H1 (cell line): ENCODE measurements at regions not wholly inside any gene's neighbourhood (a gene's known extent, or its start where the extent isn't known, plus 50 kb on each side); places are given as distances from the start of the nearest gene placed in this dataset.

ENCODE experiments used
- CTCF ChIA-PET: fragments of 300-600 bp; sonication (Branson Sonifier 250); formaldehyde crosslinking; loops from one replicate; lab custom pipeline; 2021; ENCODE audit not compliant: partially characterized antibody; lab: Charles Lee
- POLR2A ChIA-PET: fragments of 300-600 bp; sonication (Branson Sonifier 250); formaldehyde crosslinking; loops from one replicate; lab custom pipeline; 2021; ENCODE audit warnings: inconsistent platforms; ENCODE audit not compliant: partially characterized antibody; lab: Charles Lee
- DNase-seq, 2 experiments: peaks; one replicate each; pipeline versions ENCODE4 v3.0.0 to v3.0.0-alpha.2; 2010 to 2022; ENCODE audit warnings: low spot score in 2 of 2, low read depth in 1 of 2, mixed read lengths in 1 of 2
- FAIRE-seq: peaks from 2 replicates; lab custom pipeline; 2011; peaks lifted over from hg19 to GRCh38; lab: Jason Lieb, UNC
- H2AFZ ChIP-seq: 2 replicates; pipeline ENCODE4 v1.8.1; 2012; ENCODE audit warnings: low read length, inconsistent platforms
- H2AK5ac ChIP-seq: 2 replicates; pipeline ENCODE4 v1.6.1; 2013; ENCODE audit warnings: low read depth, low read length
- H2BK120ac ChIP-seq: replicated peaks from 2 replicates; pipeline ENCODE3; 2013; ENCODE audit warnings: low read depth, low read length, inconsistent platforms
- H2BK12ac ChIP-seq: 2 replicates; pipeline ENCODE4 v1.6.1; 2013; ENCODE audit warnings: low read depth, low read length
- H2BK15ac ChIP-seq: 2 replicates; pipeline ENCODE4 v1.6.1; 2013; ENCODE audit warnings: low read length
- H2BK20ac ChIP-seq: 2 replicates; pipeline ENCODE4 v1.6.1; 2013; ENCODE audit warnings: low read length
- H2BK5ac ChIP-seq: 2 replicates; pipeline ENCODE4 v1.6.1; 2013; ENCODE audit warnings: low read depth, low read length
- H3K14ac ChIP-seq: 2 replicates; pipeline ENCODE4 v1.6.1; 2013; ENCODE audit warnings: inconsistent platforms; ENCODE audit not compliant: insufficient read length
- H3K18ac ChIP-seq: 2 replicates; pipeline ENCODE4 v1.6.1; 2013; ENCODE audit warnings: low read length; ENCODE audit errors: extremely low read depth
- H3K23ac ChIP-seq: 2 replicates; pipeline ENCODE4 v1.6.1; 2013; ENCODE audit warnings: inconsistent platforms; ENCODE audit not compliant: insufficient read length
- H3K23me2 ChIP-seq: 2 replicates; pipeline ENCODE4 v1.6.1; 2013; ENCODE audit warnings: low read depth, low read length
- H3K27ac ChIP-seq: 2 replicates; pipeline ENCODE4 v1.6.1; 2011; ENCODE audit warnings: low read depth, low read length, inconsistent platforms
- H3K27me3 ChIP-seq, 4 experiments: replicated peaks in 1 of 4; 1 replicate in 1 of 4; 2 replicates in 3 of 4; pipeline versions ENCODE4 v1.6.1 to v1.8.1; 2011 to 2013; ENCODE audit warnings: low read length in 3 of 4, mild to moderate bottlenecking in 3 of 4, inconsistent platforms in 2 of 4, mixed read lengths in 2 of 4, moderate library complexity in 1 of 4; ENCODE audit not compliant: control insufficient read depth in 3 of 4, insufficient read depth in 3 of 4; ENCODE audit errors: extremely low read depth in 1 of 4
- H3K36me3 ChIP-seq, 4 experiments: 2 replicates each; pipeline versions ENCODE4 v1.6.1 to v1.8.1; 2011 to 2013; ENCODE audit warnings: mild to moderate bottlenecking in 4 of 4, low read length in 3 of 4, moderate library complexity in 2 of 4, control low read depth in 1 of 4, inconsistent platforms in 1 of 4; ENCODE audit not compliant: insufficient read depth in 4 of 4, control insufficient read depth in 2 of 4
- H3K4ac ChIP-seq: replicated peaks from 2 replicates; pipeline ENCODE3; 2013; ENCODE audit warnings: low read length, low read depth, mixed read lengths, inconsistent platforms; ENCODE audit not compliant: insufficient read length
- H3K4me1 ChIP-seq, 4 experiments: replicated peaks in 1 of 4; 1 replicate in 1 of 4; 2 replicates in 3 of 4; pipeline versions ENCODE4 v1.6.1 to v1.8.1; 2011 to 2013; ENCODE audit warnings: low read length in 3 of 4, inconsistent platforms in 2 of 4, mixed read lengths in 1 of 4; ENCODE audit not compliant: insufficient read depth in 4 of 4, control insufficient read depth in 3 of 4
- H3K4me2 ChIP-seq, 2 experiments: 2 replicates each; pipeline versions ENCODE4 v1.6.1 to v1.8.1; 2011 to 2013; ENCODE audit warnings: low read depth in 2 of 2, low read length in 2 of 2, control low read depth in 1 of 2, inconsistent platforms in 1 of 2, mild to moderate bottlenecking in 1 of 2; ENCODE audit not compliant: insufficient read depth in 1 of 2
- H3K4me3 ChIP-seq, 4 experiments: fragments of 200-600, 300-600 bp in 1 of 4; sonication (generic), shearing (Covaris generic), sonication (Bioruptor Twin) in 1 of 4; 2 replicates each; pipeline versions ENCODE4 v1.5.1 to v1.8.1; 2011 to 2016; ENCODE audit warnings: low read length in 4 of 4, low read depth in 3 of 4, control low read depth in 2 of 4, inconsistent platforms in 2 of 4, mild to moderate bottlenecking in 2 of 4, mixed read lengths in 1 of 4, moderate library complexity in 1 of 4; ENCODE audit not compliant: insufficient read depth in 2 of 4; ENCODE audit errors: extremely low read depth in 1 of 4
- H3K56ac ChIP-seq: replicated peaks from 2 replicates; pipeline ENCODE3; 2013; ENCODE audit warnings: low read depth, mild to moderate bottlenecking, mixed read lengths, low read length, inconsistent platforms; ENCODE audit not compliant: insufficient read length
- H3K79me1 ChIP-seq: 2 replicates; pipeline ENCODE4 v1.6.1; 2013; ENCODE audit warnings: low read depth, low read length, control low read depth
- H3K79me2 ChIP-seq, 2 experiments: 2 replicates each; pipeline versions ENCODE4 v1.6.1 to v1.8.1; 2012 to 2013; ENCODE audit warnings: low read length in 2 of 2, mild to moderate bottlenecking in 2 of 2, inconsistent platforms in 1 of 2; ENCODE audit not compliant: insufficient read depth in 2 of 2, control insufficient read depth in 1 of 2
- H3K9ac ChIP-seq, 4 experiments: replicated peaks in 1 of 4; 1 replicate in 1 of 4; 2 replicates in 3 of 4; pipeline versions ENCODE4 v1.6.1 to v1.8.1; 2011 to 2013; ENCODE audit warnings: low read depth in 3 of 4, low read length in 3 of 4, control low read depth in 2 of 4, mild to moderate bottlenecking in 2 of 4, moderate library complexity in 2 of 4, inconsistent platforms in 1 of 4; ENCODE audit errors: extremely low read depth in 1 of 4
- H3K9me3 ChIP-seq, 2 experiments: 2 replicates each; pipeline versions ENCODE4 v1.6.1 to v1.8.1; 2012 to 2013; ENCODE audit warnings: mild to moderate bottlenecking in 2 of 2, moderate library complexity in 2 of 2, control low read depth in 1 of 2, inconsistent platforms in 1 of 2, low read depth in 1 of 2, low read length in 1 of 2, mixed read lengths in 1 of 2; ENCODE audit not compliant: insufficient read depth in 2 of 2
- H4K20me1 ChIP-seq, 2 experiments: replicated peaks in 1 of 2; 2 replicates each; pipeline versions ENCODE3 to v1.8.1; 2011 to 2013; ENCODE audit warnings: inconsistent platforms in 2 of 2, low read length in 2 of 2, mild to moderate bottlenecking in 1 of 2; ENCODE audit not compliant: insufficient read depth in 2 of 2, control insufficient read depth in 1 of 2
- H4K5ac ChIP-seq: 2 replicates; pipeline ENCODE4 v1.6.1; 2013; ENCODE audit warnings: low read length, low read depth, mixed read lengths, inconsistent platforms; ENCODE audit not compliant: insufficient read length
- H4K8ac ChIP-seq: 2 replicates; pipeline ENCODE4 v1.8.0; 2013; ENCODE audit warnings: mild to moderate bottlenecking, moderate library complexity, low read length, inconsistent platforms; ENCODE audit not compliant: insufficient read depth; ENCODE audit errors: extremely low read depth
- H4K91ac ChIP-seq: replicated peaks from 2 replicates; pipeline ENCODE3; 2013; ENCODE audit warnings: low read length, mixed read lengths, inconsistent platforms; ENCODE audit not compliant: insufficient read length
- CBX8 ChIP-seq: fragments of 300-800, 300-1000 bp; sonication (generic); IDR thresholded peaks from 2 replicates; pipeline ENCODE4 v1.7.1; 2016; ENCODE audit warnings: low read depth, low read length, borderline replicate concordance
- EZH2 ChIP-seq: fragments of 200-600 bp; sonication (generic); IDR thresholded peaks from 2 replicates; pipeline ENCODE4 v1.7.1; 2012; ENCODE audit warnings: low read depth, mild to moderate bottlenecking, moderate library complexity, low read length, inconsistent platforms; ENCODE audit not compliant: severe bottlenecking
- GABPA ChIP-seq: IDR thresholded peaks from 2 replicates; pipeline ENCODE4 v1.6.1; 2011; ENCODE audit warnings: mild to moderate bottlenecking, low read length, moderate library complexity, borderline replicate concordance; ENCODE audit not compliant: insufficient read depth
- KDM1A ChIP-seq: fragments of 200-600, 300-600 bp; sonication (generic); IDR thresholded peaks from 2 replicates; pipeline ENCODE4 v1.7.1; 2016; ENCODE audit warnings: mild to moderate bottlenecking, low read length, borderline replicate concordance
- MAFK ChIP-seq: IDR thresholded peaks from 2 replicates; pipeline ENCODE4 v1.6.1; 2012; ENCODE audit warnings: low read depth, mild to moderate bottlenecking, improper control_type of control experiment, low read length
- POLR2A ChIP-seq, 2 experiments: IDR thresholded peaks; 1 replicate in 1 of 2; 2 replicates in 1 of 2; pipeline ENCODE4 v1.6.1; 2011; ENCODE audit warnings: low read depth in 2 of 2, low read length in 2 of 2, mild to moderate bottlenecking in 2 of 2; ENCODE audit errors: control extremely low read depth in 1 of 2
- RFX5 ChIP-seq: IDR thresholded peaks from 2 replicates; pipeline ENCODE4 v1.6.1; 2011; ENCODE audit warnings: low read depth, low read length, improper control_type of control experiment, borderline replicate concordance
- RNF2 ChIP-seq: fragments of 200-900, 300-1000 bp; sonication (generic); IDR thresholded peaks from 2 replicates; pipeline ENCODE4 v1.7.1; 2016; ENCODE audit warnings: borderline replicate concordance, low read depth, mild to moderate bottlenecking, antibody characterized with exemption, low read length; ENCODE audit not compliant: poor library complexity, severe bottlenecking; ENCODE audit errors: missing control alignments
- SP2 ChIP-seq: IDR thresholded peaks from 2 replicates; pipeline ENCODE4 v1.6.1; 2012; ENCODE audit warnings: mild to moderate bottlenecking, low read length, inconsistent platforms
- TBP ChIP-seq: IDR thresholded peaks from 2 replicates; pipeline ENCODE4 v1.6.1; 2011; ENCODE audit warnings: low read depth, low read length, improper control_type of control experiment
- TCF12 ChIP-seq: IDR thresholded peaks from 2 replicates; pipeline ENCODE4 v1.6.1; 2011; ENCODE audit warnings: low read depth, mild to moderate bottlenecking, low read length
- WGBS, 2 experiments: shearing (Covaris generic) in 1 of 2; methylation state at CpG; one replicate each; pipeline versions ENCODE4 v1.1.6 to v1.1.7; 2013 to 2015; ENCODE audit warnings: low lambda C conversion rate in 2 of 2, mixed read lengths in 2 of 2, inconsistent platforms in 1 of 2, low coverage in 1 of 2, missing lambda C conversion rate in 1 of 2; ENCODE audit not compliant: insufficient replicate concordance in 2 of 2, insufficient coverage in 1 of 2, insufficient read length in 1 of 2; ENCODE audit errors: extremely low coverage in 1 of 2, missing lambda C conversion rate in 1 of 2; 5-methylcytosine and 5-hydroxymethylcytosine counted together
- TF ChIP-seq, protein P1 (sequence below): IDR thresholded peaks from 2 replicates; pipeline ENCODE4 v1.6.1; 2012; ENCODE audit warnings: low read length, inconsistent platforms

DNA sequence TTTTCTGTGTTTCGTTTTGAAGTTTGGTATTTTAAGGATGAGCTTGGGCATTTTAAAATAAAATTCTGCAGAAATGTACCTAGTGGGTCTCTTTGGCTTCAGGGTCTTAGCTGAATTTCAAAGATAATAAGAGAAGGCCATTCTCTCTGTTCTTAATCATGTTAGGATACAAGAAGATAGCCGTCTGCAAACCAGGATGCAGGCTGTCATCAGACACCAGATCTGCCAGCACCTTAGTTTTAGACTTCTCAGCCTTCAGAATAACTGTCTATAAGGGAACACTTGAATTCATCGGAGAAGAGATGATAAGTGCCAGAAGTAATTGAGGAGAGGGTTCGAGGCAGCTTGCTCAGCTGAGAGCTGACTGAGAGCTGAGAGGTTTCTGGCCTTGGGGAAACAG, 202.1 kb downstream of the REEP3 start:
- 67% methylated on average over 4 of the region's 4 CpGs; no CpG with 5 or more reads in 1 of the 2 experiments for WGBS, 2 experiments
- H3K4me3 ChIP-seq: no peak overlapping the region
- TF ChIP-seq KDM1A: no peak
- TF ChIP-seq CBX8: no peak
- TF ChIP-seq MAFK: no peak
- no peak for TF ChIP-seq TCF12
- TF ChIP-seq, protein P1, sequence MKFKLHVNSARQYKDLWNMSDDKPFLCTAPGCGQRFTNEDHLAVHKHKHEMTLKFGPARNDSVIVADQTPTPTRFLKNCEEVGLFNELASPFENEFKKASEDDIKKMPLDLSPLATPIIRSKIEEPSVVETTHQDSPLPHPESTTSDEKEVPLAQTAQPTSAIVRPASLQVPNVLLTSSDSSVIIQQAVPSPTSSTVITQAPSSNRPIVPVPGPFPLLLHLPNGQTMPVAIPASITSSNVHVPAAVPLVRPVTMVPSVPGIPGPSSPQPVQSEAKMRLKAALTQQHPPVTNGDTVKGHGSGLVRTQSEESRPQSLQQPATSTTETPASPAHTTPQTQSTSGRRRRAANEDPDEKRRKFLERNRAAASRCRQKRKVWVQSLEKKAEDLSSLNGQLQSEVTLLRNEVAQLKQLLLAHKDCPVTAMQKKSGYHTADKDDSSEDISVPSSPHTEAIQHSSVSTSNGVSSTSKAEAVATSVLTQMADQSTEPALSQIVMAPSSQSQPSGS: no peak
- no peak for TF ChIP-seq GABPA
- TF ChIP-seq EZH2: no peak
- TF ChIP-seq POLR2A (IDR thresholded peaks at IDR 0.05; ENCODE audit: control extremely low read depth in 1 of 2, low read depth in 2 of 2, low read length in 2 of 2): no peak
- TF ChIP-seq RNF2: no peak
- TF ChIP-seq RFX5: no peak
- no peak for TF ChIP-seq SP2
- TF ChIP-seq TBP: no peak
- H3K14ac ChIP-seq: no peak overlapping the region
- no peaks in the 10 kb centered on the region for H3K79me1 ChIP-seq
- H3K79me2 ChIP-seq: no peaks in the 10 kb centered on the region
- H3K36me3 ChIP-seq: no peaks in the 10 kb centered on the region
- H3K4me1 ChIP-seq: no peaks in the 10 kb centered on the region; a peak in 1 of 7 replicates
- H2BK20ac ChIP-seq: no peak overlapping the region
- no peak overlapping the region for H3K4ac ChIP-seq
- no peak overlapping the region for H3K9ac ChIP-seq
- FAIRE-seq (no peak), DNase-seq (no peak)
- POLR2A ChIA-PET: interaction anchor here (5.0 kb wide), 1 partner anchor 93 kb away, joined by 34 read pairs; no protein-coding TSS in a partner anchor
- CTCF ChIA-PET: interaction anchor here (0.6 to 4.3 kb wide), 7 partner anchors 9 to 566 kb away, joined by 3 to 32 read pairs (median 4); no protein-coding TSS in a partner anchor
- no peak overlapping the region for H3K23ac ChIP-seq
- no peak overlapping the region for H2AK5ac ChIP-seq
- H3K23me2 ChIP-seq: no peaks in the 10 kb centered on the region
- no peak overlapping the region for H3K18ac ChIP-seq
- no peaks in the 10 kb centered on the region for H3K9me3 ChIP-seq
- no peak overlapping the region for H3K27ac ChIP-seq
- no peak overlapping the region for H4K5ac ChIP-seq
- no peaks in the 10 kb centered on the region for H4K20me1 ChIP-seq
- H3K4me2 ChIP-seq: no peak overlapping the region
- no peak overlapping the region for H2BK15ac ChIP-seq
- H4K91ac ChIP-seq: no peak overlapping the region
- no peaks in the 10 kb centered on the region for H3K27me3 ChIP-seq
- H2AFZ ChIP-seq: 0 out of 2 replicates have a peak overlapping the region, but pooled peaks have one; percentile 58
- no peak overlapping the region for H4K8ac ChIP-seq
- no peak overlapping the region for H3K56ac ChIP-seq
- no peak overlapping the region for H2BK5ac ChIP-seq
- H2BK12ac ChIP-seq: no peak overlapping the region
- no peak overlapping the region for H2BK120ac ChIP-seq
